NCI-H2107 treated with DMSO at 0.1 percent for 48 hours (cell line): ENCODE measurements at regions not wholly inside any gene's neighbourhood (a gene's known extent, or its start where the extent isn't known, plus 50 kb on each side); places are given as distances from the start of the nearest gene placed in this dataset.
"Not testable (repeated sequence)": the region's sequence is repeated elsewhere in the genome, so short reads cannot be mapped to it uniquely, and the experiment has no call there.

Experiments used
- DNase-seq: peaks from one replicate; lab custom pipeline; 2025; ENCODE audit not compliant: unreplicated experiment; lab: John Stamatoyannopoulos, UW

GRCh38 chr1:120609015-120609573 is 114.7 kb upstream of the NBPF26 start:
- not testable (repeated sequence) for DNase-seq

- not testable (repeated sequence) for DNase-seq
These were observed 113.9 kb upstream of the NBPF26 start for GRCh38 chr1:120609834-120610233.

DNA sequence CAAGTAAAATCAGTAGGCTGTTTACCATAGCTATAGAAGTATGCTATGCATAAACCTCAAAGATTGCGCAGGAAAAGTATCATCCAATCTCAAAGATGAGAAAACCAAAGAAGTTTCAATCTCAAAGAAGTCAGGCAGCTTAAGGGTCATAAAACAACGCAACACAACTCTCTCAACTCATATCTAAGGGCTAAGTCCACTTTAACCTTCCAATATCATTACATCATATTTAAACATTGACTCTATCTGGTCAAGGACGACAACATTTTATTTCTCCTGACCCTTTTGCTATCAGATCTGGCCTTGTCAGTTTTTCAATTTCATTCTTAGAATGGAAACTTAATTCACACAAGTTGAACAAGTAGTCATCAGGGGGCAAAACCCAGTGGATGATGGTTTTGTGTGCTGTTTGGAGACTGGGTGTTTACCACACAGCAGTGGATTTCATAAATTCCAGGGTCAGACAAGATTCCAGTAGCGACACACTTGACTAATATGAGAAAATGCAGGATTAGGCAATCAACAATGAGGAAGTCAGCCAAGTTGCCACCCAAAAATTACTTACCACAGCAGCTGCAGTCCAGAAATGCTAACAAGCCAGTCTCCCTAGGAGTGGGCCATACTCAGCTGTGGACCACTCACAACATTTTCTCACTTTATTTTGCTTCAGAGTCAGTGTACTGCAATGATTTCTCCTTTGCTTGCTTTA is 108.7 kb upstream of the NBPF26 start:
- not testable (repeated sequence) for DNase-seq

DNA sequence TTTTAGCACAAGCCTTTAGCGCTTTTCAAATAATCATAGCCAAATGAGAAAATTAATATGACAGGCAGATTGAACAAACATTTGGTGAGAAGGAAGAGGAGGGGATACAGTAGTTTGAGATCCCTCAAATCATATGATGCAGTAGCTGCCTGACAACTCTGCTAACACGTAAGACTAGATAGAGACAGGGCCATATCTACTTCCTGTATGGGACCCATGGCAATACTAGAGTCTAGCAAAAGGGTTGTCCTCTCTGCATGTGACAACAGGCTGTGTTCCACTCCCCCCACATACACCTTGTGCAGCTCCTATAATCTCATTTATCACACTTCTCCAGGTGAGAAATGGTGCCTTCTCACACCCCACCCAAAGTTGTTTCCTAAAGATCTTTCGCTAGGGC is 106.3 kb upstream of the NBPF26 start:
- DNase-seq, result not testable (repeated sequence)

- not testable (repeated sequence) for DNase-seq
These were observed 103.7 kb upstream of the NBPF26 start for GRCh38 chr1:120619867-120620692.

DNA sequence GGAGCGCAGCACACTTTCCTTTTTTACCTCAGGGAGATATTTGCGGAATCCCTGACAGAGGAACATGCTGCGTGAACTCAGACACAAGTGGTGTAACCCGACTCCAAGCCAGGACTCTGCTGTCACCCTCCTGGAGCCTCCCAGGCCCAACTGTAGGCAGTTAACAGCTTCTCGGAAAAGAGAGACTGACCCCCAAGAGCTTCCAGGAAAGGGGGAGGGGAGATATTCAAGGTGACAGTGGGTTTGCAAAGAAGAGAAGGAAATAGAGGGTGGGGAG is 103.1 kb upstream of the NBPF26 start:
- not testable (repeated sequence) for DNase-seq

GRCh38 chr1:120621278-120621677 is 102.5 kb upstream of the NBPF26 start:
- DNase-seq, result not testable (repeated sequence)

DNA sequence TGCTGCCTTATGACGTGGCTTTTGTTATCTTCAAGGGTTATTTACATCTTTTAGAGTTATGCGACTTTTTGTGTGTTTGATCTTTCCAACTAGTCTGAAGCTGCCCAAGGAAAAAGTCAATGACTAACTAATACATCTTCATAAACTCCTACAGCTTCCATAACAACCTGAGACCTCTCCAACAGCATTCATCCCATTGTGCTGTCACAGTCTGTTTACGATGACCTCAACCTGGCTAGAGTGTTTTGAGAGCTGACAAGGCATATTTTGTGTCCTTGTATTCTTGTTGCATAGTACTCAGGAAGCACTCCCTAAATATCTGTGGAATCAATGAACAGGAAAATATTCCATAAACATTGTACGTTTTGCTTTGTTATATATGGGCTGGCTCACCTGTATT is 100.2 kb upstream of the NBPF26 start:
- DNase-seq, result not testable (repeated sequence)

DNA sequence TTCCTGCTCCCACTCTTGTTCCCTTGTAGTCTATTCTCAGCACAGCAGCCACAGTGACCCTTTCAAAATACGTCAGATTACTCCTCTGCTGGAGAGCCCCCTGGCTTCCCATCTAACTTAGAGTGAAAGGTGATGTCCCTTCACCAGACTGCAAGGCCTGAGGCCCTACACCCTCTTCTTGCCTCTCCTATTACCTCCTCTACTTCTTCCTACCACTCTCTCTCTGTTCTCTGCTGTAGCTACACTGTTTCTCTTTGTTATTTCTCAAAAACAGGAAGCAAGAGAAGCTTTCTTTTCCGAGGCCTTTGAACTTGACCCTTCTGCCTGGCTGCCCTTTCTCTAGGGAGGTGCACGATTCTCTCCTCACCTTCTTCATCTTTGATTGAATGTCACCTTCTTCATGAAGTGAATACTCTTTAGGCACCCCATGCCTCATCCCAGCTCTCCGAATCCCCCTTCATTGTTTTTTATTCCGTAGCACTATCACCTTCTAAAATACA is 99.1 kb upstream of the NBPF26 start:
- DNase-seq, result not testable (repeated sequence)

GRCh38 chr1:120629832-120630455 is 93.8 kb upstream of the NBPF26 start:
- DNase-seq, result not testable (repeated sequence)

DNA sequence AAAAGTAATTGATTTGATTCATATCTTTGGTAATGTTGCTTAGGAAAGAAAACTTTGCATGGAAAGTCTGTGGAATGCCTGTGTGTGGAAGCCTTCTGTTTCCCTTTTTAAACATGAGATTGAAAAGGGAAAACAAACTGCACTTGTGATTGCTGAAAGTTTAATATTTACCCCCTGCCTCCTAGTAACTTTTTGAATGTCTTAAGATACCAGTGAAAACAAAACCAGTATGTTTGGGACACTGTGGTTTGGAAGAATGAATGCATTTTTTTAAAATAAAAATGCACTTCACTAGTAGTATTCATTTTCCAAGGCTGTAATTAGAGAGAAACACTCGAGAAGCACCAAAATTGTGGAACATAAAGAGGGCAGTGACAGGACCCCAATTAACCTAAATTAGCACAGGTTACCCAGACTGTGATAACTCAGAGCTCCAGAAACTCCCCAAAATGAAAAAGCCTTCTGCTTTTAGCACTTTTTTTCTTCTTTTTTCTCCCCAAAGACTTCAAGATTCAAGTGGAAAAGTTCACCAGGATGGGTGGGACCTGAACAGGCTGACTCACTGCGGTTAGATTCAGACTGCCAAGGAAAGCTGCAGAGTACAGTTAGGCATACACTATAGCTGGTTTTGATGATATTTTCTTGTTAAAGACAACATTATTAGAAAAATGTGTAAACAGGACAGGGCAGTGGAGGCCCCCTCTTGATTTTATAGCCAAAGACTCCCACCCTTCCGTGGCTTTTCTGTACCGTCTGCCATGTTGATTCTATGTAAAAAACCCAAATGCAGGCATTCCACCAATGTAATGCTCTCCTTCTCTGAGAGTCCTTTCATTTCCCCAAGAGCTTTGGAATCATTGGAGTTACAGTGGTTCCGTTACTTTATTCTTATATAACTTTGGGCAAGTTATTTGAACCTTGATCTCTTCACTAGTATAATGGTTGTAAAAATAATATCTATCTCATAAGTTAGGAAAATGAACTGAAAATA is 88.6 kb upstream of the NBPF26 start:
- not testable (repeated sequence) for DNase-seq

DNA sequence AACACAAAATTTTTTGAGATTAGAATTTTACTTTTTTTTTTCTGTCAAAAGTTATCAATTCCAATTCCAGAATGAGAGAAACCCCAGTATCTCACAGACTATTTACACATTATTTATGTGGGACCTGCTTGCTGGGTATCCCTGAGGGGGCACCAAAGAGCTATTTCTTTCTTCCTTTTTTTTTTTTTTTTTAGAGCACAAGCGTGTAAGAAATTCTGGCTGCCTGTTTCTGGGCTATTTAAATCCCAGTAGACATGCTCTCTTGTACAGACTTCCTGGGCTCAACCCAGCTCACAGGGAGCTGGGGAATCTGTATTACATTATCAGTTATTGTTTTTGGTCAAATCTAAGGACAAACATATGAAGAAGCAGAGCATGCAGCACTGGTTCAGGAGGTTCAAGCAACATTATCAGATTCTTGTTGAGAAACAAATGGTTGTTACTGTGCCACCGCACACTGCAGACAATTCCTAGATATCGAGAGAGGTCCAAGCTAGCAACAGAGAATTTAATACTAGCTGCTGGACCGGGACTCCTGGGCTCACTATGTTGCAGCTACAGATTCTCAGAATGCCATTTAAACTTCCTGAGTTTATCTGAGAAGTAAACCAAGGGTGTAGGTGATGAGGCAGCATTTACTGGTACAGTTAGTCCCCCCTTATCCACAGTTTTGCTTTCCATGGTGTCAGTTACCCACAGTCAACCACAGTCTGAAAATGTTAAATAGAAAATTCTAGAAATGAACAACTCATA is 83.3 kb upstream of the NBPF26 start:
- DNase-seq, result not testable (repeated sequence)

GRCh38 chr1:120641014-120641302 is 82.8 kb upstream of the NBPF26 start:
- not testable (repeated sequence) for DNase-seq

- DNase-seq, result not testable (repeated sequence)
These were observed 76.6 kb upstream of the NBPF26 start for GRCh38 chr1:120647182-120647581.

DNA sequence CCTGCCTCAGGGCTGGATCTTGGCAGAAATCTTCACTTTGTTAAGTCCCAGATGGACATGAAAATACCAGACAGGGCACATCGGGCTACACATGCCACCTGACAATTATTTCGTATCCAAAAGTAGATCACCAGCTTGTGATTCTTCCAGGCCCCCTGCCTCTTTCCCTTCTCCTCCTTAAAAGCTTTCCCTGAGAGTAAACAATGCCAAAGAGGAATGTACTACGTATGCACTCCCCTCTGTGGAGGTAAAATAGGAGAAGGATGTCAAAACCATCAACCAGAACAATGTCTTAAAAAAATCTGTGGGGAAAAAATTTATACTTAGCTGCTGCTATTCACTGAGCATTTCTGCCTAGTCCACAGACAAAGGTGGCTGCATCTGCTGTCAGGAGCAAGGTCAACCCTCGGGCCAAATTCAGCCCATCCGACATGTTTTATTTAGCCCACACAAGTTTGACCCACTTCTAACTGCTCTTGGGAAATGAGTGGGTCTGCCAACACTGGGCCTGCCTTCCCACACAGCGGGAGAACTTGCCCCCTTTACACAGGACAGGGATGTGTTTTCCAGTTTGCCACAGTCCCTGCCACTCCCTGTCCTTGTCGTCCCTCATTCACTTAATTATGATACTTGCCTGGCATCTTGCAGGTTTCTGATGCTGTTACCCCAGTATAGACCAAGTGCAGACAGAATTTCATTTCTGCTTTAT is 74.7 kb upstream of the NBPF26 start:
- DNase-seq, result not testable (repeated sequence)

- DNase-seq, result not testable (repeated sequence)
These were observed 74.0 kb upstream of the NBPF26 start for GRCh38 chr1:120649730-120650129.

GRCh38 chr1:120654114-120654513 is 69.6 kb upstream of the NBPF26 start:
- not testable (repeated sequence) for DNase-seq

GRCh38 chr1:120655394-120655793 is 68.4 kb upstream of the NBPF26 start:
- DNase-seq, result not testable (repeated sequence)

DNA sequence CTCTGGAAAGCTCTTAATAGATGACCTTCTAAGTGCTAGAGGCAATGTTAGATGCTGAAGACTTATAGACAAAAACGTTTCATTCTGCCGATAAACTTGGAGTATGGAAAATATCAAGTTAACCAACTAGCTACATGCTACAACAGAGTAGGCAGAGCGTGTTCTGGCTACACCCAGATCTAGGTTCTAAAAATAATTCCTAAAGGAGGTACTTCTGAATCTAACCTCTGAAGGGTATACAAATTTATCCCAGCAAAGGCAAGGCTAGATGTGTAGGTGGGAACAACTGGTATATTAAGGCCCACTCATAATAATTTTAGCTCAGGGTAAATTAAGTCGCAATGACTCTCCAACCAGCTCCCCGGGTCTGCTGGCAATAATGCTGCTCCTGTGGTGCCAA is 67.6 kb upstream of the NBPF26 start:
- not testable (repeated sequence) for DNase-seq
